ENCODE measurements at regions not wholly inside any gene's neighbourhood (a gene's known extent, or its start where the extent isn't known, plus 50 kb on each side); places are given as distances from the start of the nearest gene placed in this dataset.

GRCh38 chr2:862355-862687 lies 88.3 kb upstream of the SNTG2 start:
- no peak for TF ChIP-seq POLR2A (IDR thresholded peaks at IDR 0.05)
- no peak for TF ChIP-seq CTCF (IDR thresholded peaks at IDR 0.05)
